Testis (tissue), 2 donors: ENCODE measurements at regions not wholly inside any gene's neighbourhood (a gene's known extent, or its start where the extent isn't known, plus 50 kb on each side); places are given as distances from the start of the nearest gene placed in this dataset.

ENCODE experiments used
- POLR2A ChIP-seq: fragments of 450-650 bp; IDR thresholded peaks from one replicate; pipeline ENCODE4 v1.6.1; 2017; ENCODE audit warnings: antibody characterized with exemption, mild to moderate bottlenecking, moderate library complexity
- TF ChIP-seq, protein P1 (sequence below), 3 experiments: fragments of 450-650 bp in 2 of 3; fragments of 200-600 bp in 1 of 3; sonication (generic) in 1 of 3; IDR thresholded peaks; one replicate each; pipeline ENCODE4 v1.5.1; 2016 to 2019; ENCODE audit warnings: antibody characterized with exemption in 3 of 3, mild to moderate bottlenecking in 2 of 3, moderate library complexity in 1 of 3

- TF ChIP-seq, protein P1, sequence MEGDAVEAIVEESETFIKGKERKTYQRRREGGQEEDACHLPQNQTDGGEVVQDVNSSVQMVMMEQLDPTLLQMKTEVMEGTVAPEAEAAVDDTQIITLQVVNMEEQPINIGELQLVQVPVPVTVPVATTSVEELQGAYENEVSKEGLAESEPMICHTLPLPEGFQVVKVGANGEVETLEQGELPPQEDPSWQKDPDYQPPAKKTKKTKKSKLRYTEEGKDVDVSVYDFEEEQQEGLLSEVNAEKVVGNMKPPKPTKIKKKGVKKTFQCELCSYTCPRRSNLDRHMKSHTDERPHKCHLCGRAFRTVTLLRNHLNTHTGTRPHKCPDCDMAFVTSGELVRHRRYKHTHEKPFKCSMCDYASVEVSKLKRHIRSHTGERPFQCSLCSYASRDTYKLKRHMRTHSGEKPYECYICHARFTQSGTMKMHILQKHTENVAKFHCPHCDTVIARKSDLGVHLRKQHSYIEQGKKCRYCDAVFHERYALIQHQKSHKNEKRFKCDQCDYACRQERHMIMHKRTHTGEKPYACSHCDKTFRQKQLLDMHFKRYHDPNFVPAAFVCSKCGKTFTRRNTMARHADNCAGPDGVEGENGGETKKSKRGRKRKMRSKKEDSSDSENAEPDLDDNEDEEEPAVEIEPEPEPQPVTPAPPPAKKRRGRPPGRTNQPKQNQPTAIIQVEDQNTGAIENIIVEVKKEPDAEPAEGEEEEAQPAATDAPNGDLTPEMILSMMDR (IDR thresholded peaks at IDR 0.05), result no peak
- no peak for TF ChIP-seq POLR2A
Observed at GRCh38 chr15:62698646-62699045, 343.9 kb upstream of the TPM1 start.
